SK-N-MC (cell line): ENCODE measurements at regions not wholly inside any gene's neighbourhood (a gene's known extent, or its start where the extent isn't known, plus 50 kb on each side); places are given as distances from the start of the nearest gene placed in this dataset.

ENCODE experiments used
- EZH2 ChIP-seq: fragments of 200-600 bp; sonication (generic); IDR thresholded peaks from one replicate; pipeline ENCODE4 v1.6.1; 2017; ENCODE audit warnings: antibody characterized with exemption
- POLR2AphosphoS5 ChIP-seq: IDR thresholded peaks from 2 replicates; pipeline ENCODE4 v1.6.1; 2012; ENCODE audit warnings: mild to moderate bottlenecking, low read depth, low read length, borderline replicate concordance

DNA sequence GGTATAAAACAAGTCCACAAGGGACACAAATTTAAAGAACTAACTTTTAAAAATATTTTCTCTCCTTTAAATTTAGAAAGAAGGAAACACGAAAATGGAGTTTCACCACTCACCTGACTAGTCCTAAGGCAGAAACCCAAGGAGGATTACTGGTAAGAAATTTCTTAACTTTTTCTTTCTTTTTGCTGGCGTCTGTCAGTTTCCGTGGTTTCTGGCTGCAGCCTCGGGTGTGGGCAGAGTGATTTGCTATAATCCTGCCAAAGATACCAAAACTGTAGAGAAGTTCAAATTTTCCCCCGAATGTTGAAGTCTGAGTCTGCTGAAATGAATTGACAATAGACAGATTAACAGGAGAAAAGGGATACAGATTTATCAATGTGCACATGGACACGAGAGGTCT lies 843.6 kb upstream of the ALCAM start:
- no peak for TF ChIP-seq POLR2AphosphoS5
- no peak for TF ChIP-seq EZH2
